Breast epithelium (tissue), 4 donors: ENCODE measurements at regions not wholly inside any gene's neighbourhood (a gene's known extent, or its start where the extent isn't known, plus 50 kb on each side); places are given as distances from the start of the nearest gene placed in this dataset.
A peak's percentile ranks its signal among the peaks of the same experiment; 100 is the strongest.

Experiments
- DNase-seq, 2 donors: peaks; one replicate each; pipeline ENCODE4 v3.0.0-alpha.2; 2019; ENCODE audit warnings: low spot score in 2 of 2
- H3K27ac ChIP-seq, 2 donors: fragments of 200-600 bp; sonication (generic) in 1 of 2; one replicate each; pipeline ENCODE4 v1.5.1; 2016 to 2019; ENCODE audit warnings: mild to moderate bottlenecking in 1 of 2
- H3K27me3 ChIP-seq, 2 donors: fragments of 200-600 bp; sonication (generic) in 1 of 2; one replicate each; pipeline versions ENCODE4 v1.5.1 to v1.6.0; 2017 to 2019; ENCODE audit warnings: control low read depth in 1 of 2, mild to moderate bottlenecking in 1 of 2
- H3K36me3 ChIP-seq: fragments of 200-600 bp; one replicate; pipeline ENCODE4 v1.5.1; 2019
- H3K4me1 ChIP-seq, 2 donors: fragments of 200-600 bp; sonication (generic); one replicate each; pipeline ENCODE4 v1.5.1; 2016 to 2019; ENCODE audit warnings: control low read depth in 1 of 2
- H3K4me3 ChIP-seq, 3 donors: fragments of 200-600 bp; sonication (generic); 1 replicate in 2 of 3; 2 replicates in 1 of 3; pipeline ENCODE4 v1.5.1; 2016 to 2019; ENCODE audit warnings: mild to moderate bottlenecking in 3 of 3, moderate library complexity in 2 of 3
- H3K9me3 ChIP-seq, 2 donors: fragments of 200-600 bp; sonication (generic) in 1 of 2; one replicate each; pipeline ENCODE4 v1.5.1; 2016 to 2019; ENCODE audit warnings: control low read depth in 1 of 2
- CTCF ChIP-seq, 3 donors: fragments of 450-650 bp; IDR thresholded peaks; one replicate each; pipeline ENCODE4 v1.5.1; 2016 to 2017; ENCODE audit warnings: antibody characterized with exemption in 3 of 3, mild to moderate bottlenecking in 3 of 3, moderate library complexity in 3 of 3
- POLR2A ChIP-seq: fragments of 450-650 bp; IDR thresholded peaks from one replicate; pipeline ENCODE4 v1.6.1; 2016; ENCODE audit warnings: antibody characterized with exemption, mild to moderate bottlenecking, moderate library complexity
- POLR2AphosphoS5 ChIP-seq, 3 donors: sonication (generic); formaldehyde crosslinking; IDR thresholded peaks; one replicate each; pipeline ENCODE4 v1.6.1; 2017; ENCODE audit warnings: antibody characterized with exemption in 3 of 3
- intact Hi-C: fragments of 100-400 bp; cut with DNase I; formaldehyde crosslinking; loops from one replicate; pipeline ENCODE4 v1.15.1; 2023; ENCODE audit warnings: low total_unique reads

GRCh38 chr7:115153176-115153575, 231.3 kb downstream of the MDFIC start:
- Histone ChIP-seq H3K27ac (no peak overlapping the region), H3K36me3 (no peaks in the 10 kb centered on the region), H3K4me1 (no peaks in the 10 kb centered on the region), H3K27me3 (no peaks in the 10 kb centered on the region), H3K4me3 (no peak overlapping the region), H3K9me3 (no peaks in the 10 kb centered on the region)
- intact Hi-C loops: no loop called here
- no peak for DNase-seq
- TF ChIP-seq POLR2A (no peak), POLR2AphosphoS5 (IDR thresholded peaks at IDR 0.05) (no peak), CTCF (IDR thresholded peaks at IDR 0.05) (no peak)

- Histone ChIP-seq H3K27me3 (no peaks in the 10 kb centered on the region), H3K4me3 (no peak overlapping the region), H3K4me1 (no peaks in the 10 kb centered on the region), H3K27ac (no peak overlapping the region), H3K9me3 (no peaks in the 10 kb centered on the region), H3K36me3 (no peaks in the 10 kb centered on the region)
- peak in 1 of 2 donors; percentile 52 for DNase-seq
- TF ChIP-seq POLR2A (no peak), CTCF (IDR thresholded peaks at IDR 0.05) (peak in 1 of 3 donors; percentile 11), POLR2AphosphoS5 (IDR thresholded peaks at IDR 0.05) (no peak)
- intact Hi-C loops: no loop called here
These were observed 224.3 kb downstream of the MDFIC start for GRCh38 chr7:115146148-115146547.

- Histone ChIP-seq H3K27me3 (no peaks in the 10 kb centered on the region), H3K36me3 (no peaks in the 10 kb centered on the region), H3K27ac (no peak overlapping the region), H3K9me3 (no peaks in the 10 kb centered on the region), H3K4me3 (no peak overlapping the region), H3K4me1 (no peaks in the 10 kb centered on the region)
- TF ChIP-seq POLR2A (no peak), CTCF (IDR thresholded peaks at IDR 0.05) (no peak), POLR2AphosphoS5 (IDR thresholded peaks at IDR 0.05) (no peak)
- no peak for DNase-seq
- intact Hi-C loops: no loop called here
These were observed 223.6 kb downstream of the MDFIC start for GRCh38 chr7:115145512-115145911.

- Histone ChIP-seq H3K4me3 (no peak overlapping the region), H3K27me3 (no peaks in the 10 kb centered on the region), H3K9me3 (no peaks in the 10 kb centered on the region), H3K4me1 (no peaks in the 10 kb centered on the region), H3K36me3 (no peaks in the 10 kb centered on the region), H3K27ac (no peak overlapping the region)
- intact Hi-C loops: no loop called here
- DNase-seq: no peak
- TF ChIP-seq CTCF (IDR thresholded peaks at IDR 0.05): no peak
- TF ChIP-seq POLR2AphosphoS5 (IDR thresholded peaks at IDR 0.05): no peak
- no peak for TF ChIP-seq POLR2A
These were observed 215.9 kb downstream of the MDFIC start for GRCh38 chr7:115137816-115138215.

GRCh38 chr7:115136796-115137443, 215.0 kb downstream of the MDFIC start:
- Histone ChIP-seq H3K4me3 (no peak overlapping the region), H3K36me3 (no peaks in the 10 kb centered on the region), H3K9me3 (no peaks in the 10 kb centered on the region), H3K4me1 (no peaks in the 10 kb centered on the region), H3K27me3 (no peaks in the 10 kb centered on the region), H3K27ac (no peak overlapping the region)
- intact Hi-C loops: no loop called here
- DNase-seq: no peak
- no peak for TF ChIP-seq POLR2AphosphoS5 (IDR thresholded peaks at IDR 0.05)
- no peak for TF ChIP-seq CTCF (IDR thresholded peaks at IDR 0.05)
- TF ChIP-seq POLR2A: no peak
